GM10266 (cell line): ENCODE measurements at regions not wholly inside any gene's neighbourhood (a gene's known extent, or its start where the extent isn't known, plus 50 kb on each side); places are given as distances from the start of the nearest gene placed in this dataset.

Source experiments
- DNase-seq: peaks from one replicate; pipeline ENCODE4 v3.0.0; 2012; ENCODE audit errors: extremely low spot score
- TF ChIP-seq, protein P1 (sequence below): IDR thresholded peaks from 2 replicates; pipeline ENCODE4 v1.5.1; 2012; ENCODE audit warnings: mild to moderate bottlenecking, low read depth; ENCODE audit not compliant: control insufficient read depth, insufficient read depth; ENCODE audit errors: missing control alignments

DNA sequence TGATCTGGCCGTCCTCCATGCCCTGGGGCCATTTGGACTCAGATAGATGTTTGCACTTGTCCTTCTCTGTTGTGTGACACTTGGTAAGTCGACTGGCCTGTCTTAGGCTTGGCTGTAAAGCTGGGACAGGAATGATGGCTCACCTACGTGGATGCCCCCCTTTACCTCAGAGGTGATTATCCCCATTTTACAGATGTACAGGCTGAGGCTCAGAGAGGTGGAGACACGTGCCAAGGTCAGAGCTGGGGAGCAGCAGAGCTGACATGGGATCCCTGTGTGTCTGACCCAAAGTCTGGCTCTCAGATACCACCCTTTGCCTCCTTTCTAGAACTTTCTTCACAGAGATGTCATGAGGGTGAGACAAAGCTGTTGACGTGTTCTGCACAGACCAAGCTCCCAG lies 71.3 kb upstream of the CIBAR2 start:
- DNase-seq, result no peak
- TF ChIP-seq, protein P1, sequence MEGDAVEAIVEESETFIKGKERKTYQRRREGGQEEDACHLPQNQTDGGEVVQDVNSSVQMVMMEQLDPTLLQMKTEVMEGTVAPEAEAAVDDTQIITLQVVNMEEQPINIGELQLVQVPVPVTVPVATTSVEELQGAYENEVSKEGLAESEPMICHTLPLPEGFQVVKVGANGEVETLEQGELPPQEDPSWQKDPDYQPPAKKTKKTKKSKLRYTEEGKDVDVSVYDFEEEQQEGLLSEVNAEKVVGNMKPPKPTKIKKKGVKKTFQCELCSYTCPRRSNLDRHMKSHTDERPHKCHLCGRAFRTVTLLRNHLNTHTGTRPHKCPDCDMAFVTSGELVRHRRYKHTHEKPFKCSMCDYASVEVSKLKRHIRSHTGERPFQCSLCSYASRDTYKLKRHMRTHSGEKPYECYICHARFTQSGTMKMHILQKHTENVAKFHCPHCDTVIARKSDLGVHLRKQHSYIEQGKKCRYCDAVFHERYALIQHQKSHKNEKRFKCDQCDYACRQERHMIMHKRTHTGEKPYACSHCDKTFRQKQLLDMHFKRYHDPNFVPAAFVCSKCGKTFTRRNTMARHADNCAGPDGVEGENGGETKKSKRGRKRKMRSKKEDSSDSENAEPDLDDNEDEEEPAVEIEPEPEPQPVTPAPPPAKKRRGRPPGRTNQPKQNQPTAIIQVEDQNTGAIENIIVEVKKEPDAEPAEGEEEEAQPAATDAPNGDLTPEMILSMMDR, result no peak

DNA sequence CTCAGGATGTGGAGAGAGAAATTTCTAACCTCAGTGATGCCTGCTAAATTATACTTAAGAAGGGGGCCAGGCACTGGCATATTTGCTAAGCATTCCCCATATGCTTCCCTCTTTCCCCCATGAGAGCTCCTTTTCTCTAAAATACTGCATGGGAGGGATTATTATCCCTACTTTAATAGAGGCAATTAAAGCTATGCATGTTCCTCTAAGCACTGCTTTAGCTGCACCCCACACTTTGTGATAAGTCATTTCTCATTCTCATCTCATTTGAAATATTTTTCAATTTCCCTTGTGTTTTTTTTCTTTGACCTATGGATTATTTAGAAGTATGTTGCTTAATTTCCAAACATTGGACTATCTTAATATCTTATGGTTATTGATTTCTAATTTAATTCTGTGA lies 72.1 kb upstream of the CIBAR2 start:
- DNase-seq, result no peak
- TF ChIP-seq, protein P1, result no peak

DNA sequence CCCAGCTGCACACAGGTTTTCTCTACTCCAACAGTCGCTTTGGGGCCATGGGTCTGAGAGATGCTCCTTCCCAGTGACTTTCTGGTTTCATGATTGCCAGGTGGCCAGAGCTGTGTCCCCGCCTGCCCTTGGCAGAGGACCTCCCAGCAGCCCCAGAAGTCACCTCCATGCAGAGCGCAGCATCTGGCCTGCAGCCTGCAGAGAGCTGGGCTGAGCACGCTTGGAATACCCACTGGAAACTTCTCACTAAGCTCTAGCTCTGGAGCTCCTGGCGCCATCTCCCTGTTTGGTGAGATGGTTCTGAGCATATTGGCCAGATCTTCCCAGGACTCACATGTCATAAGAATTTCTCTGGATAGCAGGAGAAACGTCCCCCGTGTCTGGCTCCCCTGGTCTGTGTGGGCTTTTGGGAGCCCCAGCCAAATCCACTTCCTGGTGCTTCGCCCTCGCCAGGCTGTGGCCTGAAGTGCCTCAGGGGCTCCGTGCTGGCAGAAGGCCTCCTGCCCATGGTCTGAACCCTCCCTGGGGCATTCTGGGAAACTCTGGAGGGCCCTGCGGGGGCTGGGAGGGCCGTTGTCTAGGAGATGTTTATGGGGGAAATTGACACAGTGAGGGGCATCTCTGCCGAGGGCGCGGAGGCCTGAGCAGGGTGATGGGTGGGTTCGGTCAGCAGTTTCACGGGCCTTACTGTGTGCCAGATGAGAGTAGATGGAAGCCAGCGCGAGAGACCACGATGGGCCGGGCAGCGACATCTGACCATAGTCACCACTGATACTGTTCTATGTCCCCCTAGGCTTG lies 73.2 kb upstream of the CIBAR2 start:
- DNase-seq, result no peak
- TF ChIP-seq, protein P1, result no peak

DNA sequence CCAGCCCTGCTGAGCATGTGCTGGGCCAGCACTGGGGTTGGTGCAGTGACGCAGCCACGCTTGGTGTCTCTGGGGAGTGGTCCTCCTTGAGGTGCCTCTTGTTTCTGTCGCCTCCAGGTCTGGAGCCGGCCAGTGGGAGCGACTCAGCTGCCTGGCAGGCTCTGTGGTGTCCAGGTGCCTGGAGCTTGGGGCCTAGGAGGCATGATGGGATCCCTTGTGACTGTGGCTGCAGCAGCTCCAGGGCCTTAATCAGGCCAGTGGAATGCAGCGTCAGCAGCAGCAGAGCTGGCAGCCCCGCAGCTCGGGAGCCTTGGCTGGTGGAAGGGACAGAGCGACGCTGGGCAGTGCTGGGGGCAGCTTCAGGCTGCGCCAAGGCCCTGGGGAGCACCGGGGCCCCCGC lies 74.7 kb upstream of the CIBAR2 start:
- TF ChIP-seq, protein P1, result no peak
- DNase-seq, result no peak

DNA sequence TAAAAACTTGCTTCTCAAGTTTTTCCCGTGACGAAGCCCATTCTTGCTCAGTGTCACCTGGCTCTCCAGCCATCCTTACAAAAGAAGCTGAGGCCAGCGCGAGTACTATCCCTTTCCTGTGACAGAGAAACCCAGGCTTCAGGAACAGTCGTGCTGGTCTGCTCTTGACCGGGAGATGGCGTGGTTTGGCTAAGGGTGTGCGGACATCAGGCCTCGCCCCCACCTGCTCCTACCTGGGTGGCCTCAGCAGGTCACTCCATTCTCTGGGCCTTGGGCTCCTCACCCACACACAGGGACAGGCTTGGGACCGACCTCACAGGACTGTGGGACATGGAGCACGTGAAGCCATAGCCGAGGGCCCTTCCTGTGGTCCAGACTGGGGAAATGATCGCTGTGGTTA lies 75.2 kb upstream of the CIBAR2 start:
- DNase-seq, result no peak
- TF ChIP-seq, protein P1, result no peak

DNA sequence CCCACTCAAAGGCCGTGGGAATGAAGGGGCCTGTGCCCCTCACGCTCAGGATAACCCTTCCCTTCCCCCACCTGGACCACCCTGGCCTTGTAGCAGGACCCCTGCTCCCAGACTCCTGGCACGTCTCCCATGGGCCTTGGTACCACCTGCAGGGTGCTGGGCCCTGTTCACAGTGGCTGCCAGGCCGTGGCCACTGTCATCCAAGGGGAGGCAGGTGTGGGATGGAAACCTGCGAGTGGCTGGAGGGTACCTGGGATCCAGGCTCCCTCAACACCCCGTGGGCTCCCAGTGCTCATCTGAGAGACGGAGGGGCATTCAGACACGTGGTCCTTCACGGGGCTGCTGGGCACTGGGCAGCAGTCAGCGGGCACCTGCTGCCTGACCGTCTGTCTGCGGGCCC lies 75.6 kb upstream of the CIBAR2 start:
- DNase-seq, result no peak
- TF ChIP-seq, protein P1, result no peak

DNA sequence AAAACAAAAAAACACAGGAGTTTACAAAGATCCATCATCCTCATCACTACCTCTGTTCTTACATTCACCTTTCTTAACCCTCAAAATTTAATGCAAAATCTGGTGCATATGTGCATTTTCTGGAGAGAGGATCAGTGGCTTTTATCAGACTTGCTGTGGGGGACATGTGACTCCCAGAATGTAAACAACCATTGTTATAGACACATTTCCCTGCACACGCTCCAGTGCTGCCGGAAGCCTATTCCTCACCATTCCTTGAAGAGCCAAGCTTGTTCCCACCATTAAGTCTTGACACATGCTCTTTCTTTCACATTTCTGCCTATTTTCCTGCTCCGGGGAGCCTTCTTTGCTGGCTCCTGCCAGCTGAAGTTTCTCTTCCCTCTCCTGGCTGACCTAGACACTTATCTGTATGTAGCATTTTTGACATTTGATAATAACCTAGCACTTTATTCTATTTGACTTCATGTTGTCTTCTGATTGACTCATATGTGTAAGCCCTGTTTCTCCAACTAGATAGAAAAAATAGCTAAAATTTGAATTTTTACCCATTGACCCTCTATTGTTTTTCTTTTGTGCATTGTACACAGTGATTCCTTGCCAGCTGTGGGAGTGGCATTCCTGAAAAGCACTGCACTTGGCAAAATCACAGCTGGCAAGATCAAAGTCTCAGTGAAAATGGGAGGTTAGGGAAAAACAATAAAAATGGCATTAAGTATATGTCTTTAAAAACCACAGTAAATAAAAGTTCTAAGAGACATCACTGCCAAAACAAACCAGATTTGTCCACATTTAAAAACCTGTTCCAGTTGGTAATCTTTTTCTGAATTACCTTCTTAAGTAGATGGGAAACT lies 76.8 kb upstream of the CIBAR2 start:
- TF ChIP-seq, protein P1, result no peak
- no peak for DNase-seq
